Epidermal melanocyte (primary cell): ENCODE measurements at regions not wholly inside any gene's neighbourhood (a gene's known extent, or its start where the extent isn't known, plus 50 kb on each side); places are given as distances from the start of the nearest gene placed in this dataset.
A peak's percentile ranks its signal among the peaks of the same experiment; 100 is the strongest.

Experiments
- DNase-seq: peaks from one replicate; pipeline ENCODE4 v3.0.0; 2011; ENCODE audit warnings: low spot score; ENCODE audit not compliant: insufficient read length

- DNase-seq: no peak
Measured at GRCh38 chr6:81252231-81252630, 500.2 kb downstream of the TENT5A start.

- DNase-seq: no peak
Measured at GRCh38 chr6:81246200-81246599, 506.3 kb downstream of the TENT5A start.

GRCh38 chr6:81242624-81243023 lies 509.9 kb downstream of the TENT5A start:
- no peak for DNase-seq

GRCh38 chr6:81241126-81242041 lies 511.1 kb downstream of the TENT5A start:
- peak; percentile 25 for DNase-seq

- no peak for DNase-seq
Measured at GRCh38 chr6:81238390-81238789, 514.1 kb downstream of the TENT5A start.

- no peak for DNase-seq
Measured at GRCh38 chr6:81237226-81237625, 515.3 kb downstream of the TENT5A start.

GRCh38 chr6:81235512-81235911 lies 517.0 kb downstream of the TENT5A start:
- no peak for DNase-seq

- no peak for DNase-seq
Measured at GRCh38 chr6:81233990-81234389, 518.5 kb downstream of the TENT5A start.

- no peak for DNase-seq
Measured at GRCh38 chr6:81228912-81229555, 523.4 kb downstream of the TENT5A start.

GRCh38 chr6:81226957-81227356 lies 525.5 kb downstream of the TENT5A start:
- DNase-seq: no peak

GRCh38 chr6:81216668-81217067 lies 535.8 kb downstream of the TENT5A start:
- DNase-seq: no peak

- DNase-seq: no peak
Measured at GRCh38 chr6:81215092-81215432, 537.4 kb downstream of the TENT5A start.

- no peak for DNase-seq
Measured at GRCh38 chr6:81214414-81215091, 537.9 kb downstream of the TENT5A start.

- peak; percentile 23 for DNase-seq
Measured at GRCh38 chr6:81204731-81205130, 547.8 kb downstream of the TENT5A start.

- no peak for DNase-seq
Measured at GRCh38 chr6:81194374-81194773, 558.1 kb downstream of the TENT5A start.

GRCh38 chr6:81172056-81172740 lies 580.3 kb downstream of the TENT5A start:
- no peak for DNase-seq

GRCh38 chr6:81169166-81169565 lies 583.3 kb downstream of the TENT5A start:
- no peak for DNase-seq

GRCh38 chr6:81166770-81167169 lies 585.7 kb downstream of the TENT5A start:
- DNase-seq: no peak

GRCh38 chr6:81158956-81159355 lies 593.5 kb downstream of the TENT5A start:
- DNase-seq: no peak

- DNase-seq: no peak
Measured at GRCh38 chr6:81148751-81149150, 603.7 kb downstream of the TENT5A start.

- DNase-seq: no peak
Measured at GRCh38 chr6:81145506-81145905, 607.0 kb downstream of the TENT5A start.

- DNase-seq: no peak
Measured at GRCh38 chr6:81144346-81144745, 608.1 kb downstream of the TENT5A start.
